ENCODE measurements at regions not wholly inside any gene's neighbourhood (a gene's known extent, or its start where the extent isn't known, plus 50 kb on each side); places are given as distances from the start of the nearest gene placed in this dataset.

- TF ChIP-seq POLR2A (IDR thresholded peaks at IDR 0.05; ENCODE audit: borderline replicate concordance, extremely low read depth, insufficient read depth, insufficient read length) = no peak
- no peak for TF ChIP-seq CBX3 (IDR thresholded peaks at IDR 0.05; ENCODE audit: low read depth)
These were observed 173.0 kb downstream of the COX18 start (continued) for GRCh38 chr4:72896515-72896914.

- H2AFZ ChIP-seq (ENCODE audit: low read depth, low read length, poor library complexity, severe bottlenecking) = no peak overlapping the region
- H3K4me1 ChIP-seq (ENCODE audit: control insufficient read depth in 1 of 2, insufficient read depth in 2 of 2, low read length in 2 of 2) = no peaks in the 10 kb centered on the region
- H3K4me2 ChIP-seq (ENCODE audit: low read length) = no peak overlapping the region
- ChIA-PET POLR2A (no interaction called here), CTCF (no interaction called here), RAD21 (ENCODE audit: low non-redundant PET in 1 of 2, low total read pairs in 2 of 2, uncharacterized antibody in 2 of 2, unreplicated experiment in 2 of 2) (no interaction called here)
- no peak overlapping the region for H3K27ac ChIP-seq (ENCODE audit: low read depth, low read length)
- H3K9ac ChIP-seq (ENCODE audit: low read length) = no peak overlapping the region
- no peaks in the 10 kb centered on the region for H3K79me2 ChIP-seq (ENCODE audit: insufficient read depth, low read length)
- H3K9me2 ChIP-seq (ENCODE audit: insufficient read depth) = no peaks in the 10 kb centered on the region
- H3K36me3 ChIP-seq (ENCODE audit: control insufficient read depth in 1 of 2, insufficient read depth in 2 of 2, low read length in 2 of 2) = no peaks in the 10 kb centered on the region
- intact Hi-C loops (cut with micrococcal nuclease) = no loop called here
- ATAC-seq (no peak), DNase-seq (ENCODE audit: low read depth, low spot score) (no peak)
- no peaks in the 10 kb centered on the region for H4K20me1 ChIP-seq (ENCODE audit: insufficient read depth)
- 0 out of 2 replicates have a peak, but pooled peaks cover 10% of the 10 kb centered on the region for H3K27me3 ChIP-seq (ENCODE audit: insufficient read depth, low read length)
- H3K4me3 ChIP-seq (replicated peaks in 1 of 2; ENCODE audit: low read depth in 1 of 2, low read length in 2 of 2) = no peak overlapping the region
- no peak for TF ChIP-seq SRF (IDR thresholded peaks at IDR 0.05; ENCODE audit: low read depth)
- no peak for TF ChIP-seq RAD21 (IDR thresholded peaks at IDR 0.05; ENCODE audit: low read depth)
- TF ChIP-seq POLR2AphosphoS5 (IDR thresholded peaks at IDR 0.05; ENCODE audit: low read depth, low read length) = no peak
- no peak for TF ChIP-seq EZH2 (IDR thresholded peaks at IDR 0.05)
- TF ChIP-seq, protein P1, sequence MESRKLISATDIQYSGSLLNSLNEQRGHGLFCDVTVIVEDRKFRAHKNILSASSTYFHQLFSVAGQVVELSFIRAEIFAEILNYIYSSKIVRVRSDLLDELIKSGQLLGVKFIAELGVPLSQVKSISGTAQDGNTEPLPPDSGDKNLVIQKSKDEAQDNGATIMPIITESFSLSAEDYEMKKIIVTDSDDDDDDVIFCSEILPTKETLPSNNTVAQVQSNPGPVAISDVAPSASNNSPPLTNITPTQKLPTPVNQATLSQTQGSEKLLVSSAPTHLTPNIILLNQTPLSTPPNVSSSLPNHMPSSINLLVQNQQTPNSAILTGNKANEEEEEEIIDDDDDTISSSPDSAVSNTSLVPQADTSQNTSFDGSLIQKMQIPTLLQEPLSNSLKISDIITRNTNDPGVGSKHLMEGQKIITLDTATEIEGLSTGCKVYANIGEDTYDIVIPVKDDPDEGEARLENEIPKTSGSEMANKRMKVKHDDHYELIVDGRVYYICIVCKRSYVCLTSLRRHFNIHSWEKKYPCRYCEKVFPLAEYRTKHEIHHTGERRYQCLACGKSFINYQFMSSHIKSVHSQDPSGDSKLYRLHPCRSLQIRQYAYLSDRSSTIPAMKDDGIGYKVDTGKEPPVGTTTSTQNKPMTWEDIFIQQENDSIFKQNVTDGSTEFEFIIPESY (IDR thresholded peaks at IDR 0.05; ENCODE audit: extremely low read depth, insufficient replicate concordance, low read length) = no peak
- TF ChIP-seq, protein P2, sequence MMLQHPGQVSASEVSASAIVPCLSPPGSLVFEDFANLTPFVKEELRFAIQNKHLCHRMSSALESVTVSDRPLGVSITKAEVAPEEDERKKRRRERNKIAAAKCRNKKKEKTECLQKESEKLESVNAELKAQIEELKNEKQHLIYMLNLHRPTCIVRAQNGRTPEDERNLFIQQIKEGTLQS (IDR thresholded peaks at IDR 0.05) = no peak
- no peak for TF ChIP-seq ZNF274 (IDR thresholded peaks at IDR 0.05; ENCODE audit: low read depth, low read length)
- TF ChIP-seq, protein P3, sequence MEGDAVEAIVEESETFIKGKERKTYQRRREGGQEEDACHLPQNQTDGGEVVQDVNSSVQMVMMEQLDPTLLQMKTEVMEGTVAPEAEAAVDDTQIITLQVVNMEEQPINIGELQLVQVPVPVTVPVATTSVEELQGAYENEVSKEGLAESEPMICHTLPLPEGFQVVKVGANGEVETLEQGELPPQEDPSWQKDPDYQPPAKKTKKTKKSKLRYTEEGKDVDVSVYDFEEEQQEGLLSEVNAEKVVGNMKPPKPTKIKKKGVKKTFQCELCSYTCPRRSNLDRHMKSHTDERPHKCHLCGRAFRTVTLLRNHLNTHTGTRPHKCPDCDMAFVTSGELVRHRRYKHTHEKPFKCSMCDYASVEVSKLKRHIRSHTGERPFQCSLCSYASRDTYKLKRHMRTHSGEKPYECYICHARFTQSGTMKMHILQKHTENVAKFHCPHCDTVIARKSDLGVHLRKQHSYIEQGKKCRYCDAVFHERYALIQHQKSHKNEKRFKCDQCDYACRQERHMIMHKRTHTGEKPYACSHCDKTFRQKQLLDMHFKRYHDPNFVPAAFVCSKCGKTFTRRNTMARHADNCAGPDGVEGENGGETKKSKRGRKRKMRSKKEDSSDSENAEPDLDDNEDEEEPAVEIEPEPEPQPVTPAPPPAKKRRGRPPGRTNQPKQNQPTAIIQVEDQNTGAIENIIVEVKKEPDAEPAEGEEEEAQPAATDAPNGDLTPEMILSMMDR (IDR thresholded peaks at IDR 0.05 in 2 of 3, conservative IDR thresholded peaks at IDR 0.05 in 1 of 3; ENCODE audit: borderline replicate concordance in 1 of 3, insufficient read depth in 1 of 3, low read depth in 2 of 3, low read length in 2 of 3) = no peak
- no peak for TF ChIP-seq TCF7L2 (IDR thresholded peaks at IDR 0.05; ENCODE audit: borderline replicate concordance, extremely low read depth, insufficient read depth, insufficient read length)
- no peak for TF ChIP-seq ELF1 (IDR thresholded peaks at IDR 0.05; ENCODE audit: borderline replicate concordance, low read depth)
- BruUV-seq (replicated peaks) = no TSS peak
- H3K9me3 ChIP-seq (ENCODE audit: control insufficient read depth in 1 of 2, insufficient read depth in 1 of 2, low read depth in 1 of 2, low read length in 2 of 2) = no peaks in the 10 kb centered on the region
These were observed 174.1 kb downstream of the COX18 start for GRCh38 chr4:72895408-72895807.

Measured in HCT116 (cell line).